ENCODE measurements at regions not wholly inside any gene's neighbourhood (a gene's known extent, or its start where the extent isn't known, plus 50 kb on each side); places are given as distances from the start of the nearest gene placed in this dataset.

GRCh38 chr13:107882708-107883560, 332.4 kb downstream of the LIG4 start:
- TF ChIP-seq REST (IDR thresholded peaks at IDR 0.05; ENCODE audit: borderline replicate concordance), result no peak
- TF ChIP-seq CTCF (IDR thresholded peaks at IDR 0.05; ENCODE audit: poor library complexity, severe bottlenecking), result no peak
- TF ChIP-seq POLR2AphosphoS5 (IDR thresholded peaks at IDR 0.05), result no peak
- no peak for TF ChIP-seq EP300 (conservative IDR thresholded peaks at IDR 0.05; ENCODE audit: poor library complexity, severe bottlenecking)
- no peak for TF ChIP-seq EZH2 (IDR thresholded peaks at IDR 0.05; ENCODE audit: borderline replicate concordance, insufficient read depth, low read length, poor library complexity, severe bottlenecking)
- TF ChIP-seq RAD21 (conservative IDR thresholded peaks at IDR 0.05), result no peak
- TF ChIP-seq MXI1 (conservative IDR thresholded peaks at IDR 0.05; ENCODE audit: poor library complexity, severe bottlenecking), result no peak
- no peak for TF ChIP-seq SMC3 (conservative IDR thresholded peaks at IDR 0.05; ENCODE audit: poor library complexity)
- TF ChIP-seq TAF1 (IDR thresholded peaks at IDR 0.05; ENCODE audit: low read depth), result no peak

Data from neural cell (in vitro differentiated cells).